Chondrocyte (in vitro differentiated cells): ENCODE measurements at regions not wholly inside any gene's neighbourhood (a gene's known extent, or its start where the extent isn't known, plus 50 kb on each side); places are given as distances from the start of the nearest gene placed in this dataset.

Experiments used
- DNase-seq: peaks from one replicate; pipeline ENCODE4 v3.0.0; 2021; ENCODE audit warnings: mixed read lengths, low spot score
- H3K27ac Mint-ChIP-seq: one replicate; pipeline ENCODE4 v1.8.0; 2021; ENCODE audit warnings: mild to moderate bottlenecking, moderate library complexity, mixed read lengths; ENCODE audit not compliant: unreplicated experiment
- H3K27me3 Mint-ChIP-seq: 2 replicates; pipeline ENCODE4 v1.8.0; 2021; ENCODE audit warnings: low read depth, mixed read lengths
- H3K36me3 Mint-ChIP-seq: 2 replicates; pipeline ENCODE4 v1.8.0; 2021; ENCODE audit warnings: low read depth, mixed read lengths
- H3K4me1 Mint-ChIP-seq: 2 replicates; pipeline ENCODE4 v1.8.0; 2021; ENCODE audit warnings: low read depth, mild to moderate bottlenecking, mixed read lengths
- H3K4me3 Mint-ChIP-seq: one replicate; pipeline ENCODE4 v1.8.0; 2021; ENCODE audit warnings: mild to moderate bottlenecking, moderate library complexity, mixed read lengths; ENCODE audit not compliant: unreplicated experiment
- H3K9me3 Mint-ChIP-seq: 2 replicates; pipeline ENCODE4 v1.8.0; 2021; ENCODE audit warnings: low read depth, mixed read lengths
- TF ChIP-seq, protein P1 (sequence below): fragments of 200-600 bp; sonication (generic); IDR thresholded peaks from 2 replicates; pipeline ENCODE4 v1.5.0; 2021; ENCODE audit warnings: antibody characterized with exemption, mild to moderate bottlenecking, moderate library complexity

GRCh38 chr5:8824371-8824770 is 721.5 kb downstream of the SEMA5A start:
- Mint-ChIP-seq H3K27me3 (no peaks in the 10 kb centered on the region), H3K4me3 (no peak overlapping the region), H3K4me1 (peaks cover 46% of the 10 kb centered on the region), H3K9me3 (peaks cover 10% of the 10 kb centered on the region), H3K36me3 (peaks cover 2% of the 10 kb centered on the region), H3K27ac (no peak overlapping the region)
- TF ChIP-seq, protein P1, sequence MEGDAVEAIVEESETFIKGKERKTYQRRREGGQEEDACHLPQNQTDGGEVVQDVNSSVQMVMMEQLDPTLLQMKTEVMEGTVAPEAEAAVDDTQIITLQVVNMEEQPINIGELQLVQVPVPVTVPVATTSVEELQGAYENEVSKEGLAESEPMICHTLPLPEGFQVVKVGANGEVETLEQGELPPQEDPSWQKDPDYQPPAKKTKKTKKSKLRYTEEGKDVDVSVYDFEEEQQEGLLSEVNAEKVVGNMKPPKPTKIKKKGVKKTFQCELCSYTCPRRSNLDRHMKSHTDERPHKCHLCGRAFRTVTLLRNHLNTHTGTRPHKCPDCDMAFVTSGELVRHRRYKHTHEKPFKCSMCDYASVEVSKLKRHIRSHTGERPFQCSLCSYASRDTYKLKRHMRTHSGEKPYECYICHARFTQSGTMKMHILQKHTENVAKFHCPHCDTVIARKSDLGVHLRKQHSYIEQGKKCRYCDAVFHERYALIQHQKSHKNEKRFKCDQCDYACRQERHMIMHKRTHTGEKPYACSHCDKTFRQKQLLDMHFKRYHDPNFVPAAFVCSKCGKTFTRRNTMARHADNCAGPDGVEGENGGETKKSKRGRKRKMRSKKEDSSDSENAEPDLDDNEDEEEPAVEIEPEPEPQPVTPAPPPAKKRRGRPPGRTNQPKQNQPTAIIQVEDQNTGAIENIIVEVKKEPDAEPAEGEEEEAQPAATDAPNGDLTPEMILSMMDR = no peak
- no peak for DNase-seq

DNA sequence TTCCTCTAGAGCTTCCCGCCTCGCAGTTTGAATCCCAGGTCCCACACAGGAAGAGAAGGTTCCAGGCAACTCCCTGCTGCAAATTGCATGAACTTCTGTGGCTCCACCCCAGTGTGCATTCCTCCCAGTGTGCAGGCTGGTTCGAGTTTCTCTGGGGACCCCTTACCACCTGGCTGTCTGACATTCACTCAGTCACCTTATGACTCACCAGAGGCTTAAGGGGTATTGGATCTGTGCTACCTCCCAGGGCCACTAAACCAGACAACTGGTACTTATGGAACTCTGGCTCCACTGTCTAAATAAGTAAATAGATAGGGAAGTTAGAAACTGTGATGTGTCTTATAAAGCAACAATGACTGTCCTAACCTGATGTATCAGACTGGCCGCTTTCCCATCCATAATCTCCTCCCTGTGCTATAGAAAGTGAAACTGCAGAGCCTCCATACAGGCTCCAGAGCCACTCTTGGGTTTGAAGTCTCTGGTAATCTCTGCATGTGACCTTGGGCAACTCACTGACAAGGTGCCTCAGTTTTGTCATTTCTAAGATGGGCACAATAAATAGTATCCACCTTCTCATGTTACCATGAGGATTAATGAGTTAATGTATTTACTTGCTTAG is 720.6 kb downstream of the SEMA5A start:
- Mint-ChIP-seq H3K9me3 (peaks cover 6% of the 10 kb centered on the region), H3K27me3 (no peaks in the 10 kb centered on the region), H3K4me1 (peaks cover 55% of the 10 kb centered on the region), H3K27ac (no peak overlapping the region), H3K36me3 (peaks cover 2% of the 10 kb centered on the region), H3K4me3 (no peak overlapping the region)
- no peak for DNase-seq
- TF ChIP-seq, protein P1 = no peak

DNA sequence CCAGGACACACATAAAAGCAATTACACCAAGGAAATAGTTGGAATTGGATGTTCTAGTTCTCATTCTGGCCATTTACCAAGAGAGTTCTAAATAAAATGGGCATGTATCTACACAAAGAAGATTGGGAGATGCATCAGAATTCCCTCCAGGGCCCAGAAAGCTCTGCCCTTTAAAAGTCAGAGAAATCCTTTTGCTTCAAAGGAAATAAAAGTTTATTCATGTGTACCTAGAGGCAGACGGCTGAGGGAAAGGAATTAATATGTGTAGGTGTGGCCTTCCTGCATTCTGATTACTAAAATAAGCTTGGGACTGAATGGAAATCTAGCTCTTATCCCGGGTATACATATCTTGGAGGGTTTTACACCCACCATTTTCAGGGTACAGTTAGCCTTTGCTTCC is 719.4 kb downstream of the SEMA5A start:
- peak overlapping the region; percentile 6 for H3K27ac Mint-ChIP-seq
- H3K9me3 Mint-ChIP-seq = peaks cover 17% of the 10 kb centered on the region
- H3K36me3 Mint-ChIP-seq = peaks cover 11% of the 10 kb centered on the region
- no peak for DNase-seq
- TF ChIP-seq, protein P1 = no peak
- H3K4me3 Mint-ChIP-seq = no peak overlapping the region
- H3K4me1 Mint-ChIP-seq = peaks cover 59% of the 10 kb centered on the region
- H3K27me3 Mint-ChIP-seq = no peaks in the 10 kb centered on the region

- no peak for DNase-seq
- peaks cover 59% of the 10 kb centered on the region for H3K4me1 Mint-ChIP-seq
- peak overlapping the region; percentile 10 for H3K4me3 Mint-ChIP-seq
- no peaks in the 10 kb centered on the region for H3K27me3 Mint-ChIP-seq
- TF ChIP-seq, protein P1 = no peak
- H3K36me3 Mint-ChIP-seq = peaks cover 9% of the 10 kb centered on the region
- peaks cover 18% of the 10 kb centered on the region for H3K9me3 Mint-ChIP-seq
- peak overlapping the region; percentile 90 for H3K27ac Mint-ChIP-seq
Observed at GRCh38 chr5:8827696-8828095, 718.2 kb downstream of the SEMA5A start.

DNA sequence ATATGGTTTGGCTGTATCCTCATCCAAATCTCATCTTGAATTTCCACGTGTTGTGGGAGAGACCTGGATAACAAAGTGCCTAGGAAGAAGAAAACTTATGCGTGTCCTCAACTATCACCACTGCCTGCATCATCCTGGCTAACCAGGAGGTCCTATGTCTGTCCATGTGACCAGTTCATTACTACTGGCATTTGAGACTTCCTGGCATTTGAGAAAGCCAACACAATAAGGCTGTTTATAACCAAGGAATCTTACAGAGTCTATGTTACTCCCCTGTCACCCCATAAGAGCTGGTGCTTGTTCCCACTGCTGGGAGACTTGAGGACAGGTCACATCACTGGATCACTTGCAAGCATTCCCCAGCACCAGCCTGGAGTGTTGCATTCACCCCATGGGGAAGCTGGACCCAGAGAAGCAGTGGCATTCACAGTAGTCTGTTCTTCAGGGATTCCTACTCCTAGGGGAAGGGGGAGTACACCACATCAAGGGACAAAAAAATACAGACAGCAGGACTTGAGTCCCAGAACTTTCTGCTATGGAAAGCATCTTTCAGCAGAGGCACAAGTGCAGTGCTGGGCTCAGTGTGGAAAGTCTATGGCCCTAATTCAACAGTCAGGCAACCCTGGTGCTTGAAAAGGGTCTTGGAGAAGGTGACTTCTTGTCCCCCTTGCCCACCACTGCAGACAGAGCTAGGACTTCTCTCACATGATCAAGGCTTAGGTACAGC is 717.1 kb downstream of the SEMA5A start:
- Mint-ChIP-seq H3K4me1 (peaks cover 59% of the 10 kb centered on the region), H3K36me3 (peaks cover 9% of the 10 kb centered on the region), H3K9me3 (peaks cover 18% of the 10 kb centered on the region), H3K27ac (peak overlapping the region; percentile 90), H3K4me3 (peak overlapping the region; percentile 10), H3K27me3 (no peaks in the 10 kb centered on the region)
- DNase-seq = no peak
- TF ChIP-seq, protein P1 = no peak
